ENCODE measurements at regions not wholly inside any gene's neighbourhood (a gene's known extent, or its start where the extent isn't known, plus 50 kb on each side); places are given as distances from the start of the nearest gene placed in this dataset.

- H3K9me3 ChIP-seq, result no peaks in the 10 kb centered on the region
- H3K27ac ChIP-seq, result no peak overlapping the region
- intact Hi-C loops (cut with DNase I), result no loop called here
- H3K27me3 ChIP-seq, result no peaks in the 10 kb centered on the region
- 100% methylated on average over 1 of the region's 8 CpGs for WGBS (ENCODE audit: insufficient coverage, low coverage, low lambda C conversion rate, missing lambda C conversion rate)
- TF ChIP-seq CTCF (IDR thresholded peaks at IDR 0.05) (no peak), POLR2A (IDR thresholded peaks at IDR 0.05) (no peak)
- no peaks in the 10 kb centered on the region for H3K4me1 ChIP-seq
- ATAC-seq (peak in 1 of 4 donors; percentile 21), DNase-seq (no peak)
- no peak overlapping the region for H3K4me3 ChIP-seq
- no peaks in the 10 kb centered on the region for H3K36me3 ChIP-seq
Measured at GRCh38 chr4:132958457-132959263, 190.4 kb upstream of the PCDH10 start.

- intact Hi-C loops (cut with DNase I), result no loop called here
- Histone ChIP-seq H3K4me3 (no peak overlapping the region), H3K9me3 (no peaks in the 10 kb centered on the region), H3K27me3 (no peaks in the 10 kb centered on the region), H3K27ac (no peak overlapping the region), H3K36me3 (no peaks in the 10 kb centered on the region), H3K4me1 (no peaks in the 10 kb centered on the region)
- 67% methylated on average over 1 of the region's 1 CpG for whole genome bisulfite sequencing (ENCODE audit: insufficient coverage, low coverage, low lambda C conversion rate, missing lambda C conversion rate)
- TF ChIP-seq POLR2A (IDR thresholded peaks at IDR 0.05), result no peak
- TF ChIP-seq CTCF (IDR thresholded peaks at IDR 0.05), result no peak
- ATAC-seq, result no peak
- DNase-seq, result no peak
Measured at GRCh38 chr4:132981611-132982010, 167.5 kb upstream of the PCDH10 start.

DNA sequence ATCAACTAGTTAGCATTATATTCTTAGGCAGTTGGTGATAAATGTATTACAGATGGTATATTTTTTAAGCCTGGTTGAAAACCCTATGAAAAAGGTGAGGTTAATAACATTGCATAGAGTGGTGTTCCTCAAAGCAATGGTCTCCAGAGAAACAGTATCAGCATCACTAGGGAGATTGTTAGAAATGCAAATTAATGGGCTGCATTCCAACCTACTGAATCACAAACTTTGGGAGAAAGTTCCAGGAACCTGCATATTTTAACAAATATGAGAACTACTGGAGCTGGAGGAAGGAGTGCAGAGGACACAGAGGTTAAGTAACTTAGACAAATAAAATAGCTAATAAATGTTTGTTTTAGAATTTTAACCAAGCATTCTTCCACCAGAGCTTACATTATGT, 166.9 kb upstream of the PCDH10 start:
- Histone ChIP-seq H3K27ac (no peak overlapping the region), H3K27me3 (no peaks in the 10 kb centered on the region), H3K4me1 (no peaks in the 10 kb centered on the region), H3K36me3 (no peaks in the 10 kb centered on the region), H3K9me3 (no peaks in the 10 kb centered on the region), H3K4me3 (no peak overlapping the region)
- intact Hi-C loops (cut with DNase I), result no loop called here
- ATAC-seq, result no peak
- no peak for DNase-seq
- no peak for TF ChIP-seq POLR2A (IDR thresholded peaks at IDR 0.05)
- no peak for TF ChIP-seq CTCF (IDR thresholded peaks at IDR 0.05)

GRCh38 chr4:132991111-132991510, 158.0 kb upstream of the PCDH10 start:
- TF ChIP-seq POLR2A (IDR thresholded peaks at IDR 0.05) (no peak), CTCF (IDR thresholded peaks at IDR 0.05) (no peak)
- no peak overlapping the region for H3K27ac ChIP-seq
- ATAC-seq (no peak), DNase-seq (no peak)
- H3K36me3 ChIP-seq, result no peaks in the 10 kb centered on the region
- H3K9me3 ChIP-seq, result no peaks in the 10 kb centered on the region
- H3K4me1 ChIP-seq, result no peaks in the 10 kb centered on the region
- intact Hi-C loops (cut with DNase I), result no loop called here
- H3K27me3 ChIP-seq, result no peaks in the 10 kb centered on the region
- H3K4me3 ChIP-seq, result no peak overlapping the region

GRCh38 chr4:132992686-132993085, 156.4 kb upstream of the PCDH10 start:
- DNase-seq (no peak), ATAC-seq (no peak)
- TF ChIP-seq POLR2A (IDR thresholded peaks at IDR 0.05), result no peak
- TF ChIP-seq CTCF (IDR thresholded peaks at IDR 0.05), result no peak
- 20% methylated on average over 2 of the region's 2 CpGs for WGBS (ENCODE audit: insufficient coverage, low coverage, low lambda C conversion rate, missing lambda C conversion rate)
- Histone ChIP-seq H3K4me3 (no peak overlapping the region), H3K9me3 (no peaks in the 10 kb centered on the region), H3K36me3 (no peaks in the 10 kb centered on the region), H3K27me3 (no peaks in the 10 kb centered on the region), H3K27ac (no peak overlapping the region), H3K4me1 (no peaks in the 10 kb centered on the region)
- intact Hi-C loops (cut with DNase I), result no loop called here

Measured in right lobe of liver (tissue), 6 donors.